MM.1S (cell line): ENCODE measurements at regions not wholly inside any gene's neighbourhood (a gene's known extent, or its start where the extent isn't known, plus 50 kb on each side); places are given as distances from the start of the nearest gene placed in this dataset.

Source experiments
- DNase-seq: peaks from one replicate; pipeline ENCODE4 v3.0.0-alpha.2; 2015
- H2AFZ ChIP-seq: fragments of 300-600 bp; sonication (generic); 2 replicates; pipeline ENCODE4 v1.6.0; 2016; ENCODE audit warnings: antibody characterized with exemption, low read length
- H3F3A ChIP-seq: fragments of 300-600 bp; sonication (generic); 2 replicates; pipeline ENCODE4 v1.6.1; 2016; ENCODE audit warnings: mild to moderate bottlenecking, antibody characterized with exemption, low read length, moderate library complexity, mixed read lengths; ENCODE audit not compliant: insufficient read depth
- H3K27ac ChIP-seq: fragments of 300-600 bp; sonication (generic); 2 replicates; pipeline ENCODE4 v1.5.1; 2016; ENCODE audit warnings: mild to moderate bottlenecking, low read length
- H3K27me3 ChIP-seq: fragments of 300-600 bp; sonication (generic); replicated peaks from 2 replicates; pipeline ENCODE4 v1.6.0; 2016; ENCODE audit warnings: low read length; ENCODE audit not compliant: insufficient read depth
- H3K36me3 ChIP-seq: fragments of 300-600 bp; sonication (generic); replicated peaks from 2 replicates; pipeline ENCODE4 v1.6.1; 2016; ENCODE audit warnings: mild to moderate bottlenecking, low read length, mixed read lengths; ENCODE audit not compliant: insufficient read depth
- H3K4me1 ChIP-seq: fragments of 300-600 bp; sonication (generic); 2 replicates; pipeline ENCODE4 v1.6.1; 2016; ENCODE audit warnings: low read length, mixed read lengths
- H3K4me2 ChIP-seq: fragments of 300-600 bp; sonication (generic); 2 replicates; pipeline ENCODE4 v1.6.0; 2016; ENCODE audit warnings: low read depth, low read length
- H3K4me3 ChIP-seq: fragments of 300-600 bp; sonication (generic); 2 replicates; pipeline ENCODE4 v1.5.1; 2016; ENCODE audit warnings: low read length, mixed read lengths
- H3K79me2 ChIP-seq: fragments of 300-600 bp; sonication (generic); 2 replicates; pipeline ENCODE4 v1.6.1; 2016; ENCODE audit warnings: mixed run types, low read length, mixed read lengths
- H3K9ac ChIP-seq: fragments of 300-600 bp; sonication (generic); 2 replicates; pipeline ENCODE4 v1.6.1; 2016; ENCODE audit warnings: low read length, mixed read lengths
- H3K9me2 ChIP-seq: fragments of 300-600 bp; sonication (generic); replicated peaks from 2 replicates; pipeline ENCODE4 v1.6.1; 2016; ENCODE audit warnings: mild to moderate bottlenecking, low read length, mixed read lengths; ENCODE audit not compliant: insufficient read depth
- H3K9me3 ChIP-seq: fragments of 300-600 bp; sonication (generic); replicated peaks from 2 replicates; pipeline ENCODE4 v1.6.1; 2016; ENCODE audit warnings: mild to moderate bottlenecking, low read length, mixed read lengths; ENCODE audit not compliant: insufficient read depth
- H4K20me1 ChIP-seq: fragments of 300-600 bp; sonication (generic); 2 replicates; pipeline ENCODE4 v1.6.1; 2016; ENCODE audit warnings: mild to moderate bottlenecking, low read length, moderate library complexity, mixed read lengths; ENCODE audit not compliant: insufficient read depth
- CTCF ChIP-seq: fragments of 300-600 bp; sonication (generic); IDR thresholded peaks from 2 replicates; pipeline ENCODE4 v1.5.1; 2016; ENCODE audit warnings: antibody characterized with exemption, low read length, mixed read lengths
- EZH2 ChIP-seq: fragments of 300-600 bp; sonication (generic); optimal IDR thresholded peaks from 2 replicates; pipeline ENCODE3; 2017; ENCODE audit warnings: low read depth, mild to moderate bottlenecking, antibody characterized with exemption, low read length, mixed read lengths
- EZH2phosphoT487 ChIP-seq: fragments of 300-600 bp; sonication (generic); IDR thresholded peaks from 2 replicates; pipeline ENCODE4 v1.6.1; 2018; ENCODE audit warnings: antibody characterized with exemption, low read length

GRCh38 chr10:128286762-128287500 is 160.7 kb upstream of the MKI67 start:
- H3K27ac ChIP-seq, result no peak overlapping the region
- peaks cover 29% of the 10 kb centered on the region; the same call in 1 of the 2 replicates for H3K27me3 ChIP-seq
- H2AFZ ChIP-seq, result no peak overlapping the region
- no peaks in the 10 kb centered on the region for H3K9me2 ChIP-seq
- no peaks in the 10 kb centered on the region for H4K20me1 ChIP-seq
- H3K4me1 ChIP-seq, result no peaks in the 10 kb centered on the region
- no peak overlapping the region for H3K4me3 ChIP-seq
- no peak for TF ChIP-seq EZH2phosphoT487
- TF ChIP-seq CTCF, result no peak
- TF ChIP-seq EZH2, result no peak
- no peak overlapping the region for H3K4me2 ChIP-seq
- no peak overlapping the region for H3K9ac ChIP-seq
- H3K9me3 ChIP-seq, result no peaks in the 10 kb centered on the region
- H3K36me3 ChIP-seq, result no peaks in the 10 kb centered on the region
- DNase-seq, result no peak
- H3F3A ChIP-seq, result no peaks in the 10 kb centered on the region
- no peaks in the 10 kb centered on the region for H3K79me2 ChIP-seq

- TF ChIP-seq EZH2phosphoT487, result no peak
- TF ChIP-seq EZH2, result no peak
- no peak for TF ChIP-seq CTCF
- H4K20me1 ChIP-seq, result no peaks in the 10 kb centered on the region
- H3K27me3 ChIP-seq, result peaks cover 29% of the 10 kb centered on the region; the same call in 1 of the 2 replicates
- no peaks in the 10 kb centered on the region for H3K9me3 ChIP-seq
- no peak overlapping the region for H2AFZ ChIP-seq
- no peaks in the 10 kb centered on the region for H3K79me2 ChIP-seq
- no peaks in the 10 kb centered on the region for H3F3A ChIP-seq
- H3K4me2 ChIP-seq, result no peak overlapping the region
- H3K27ac ChIP-seq, result no peak overlapping the region
- H3K9ac ChIP-seq, result no peak overlapping the region
- no peaks in the 10 kb centered on the region for H3K36me3 ChIP-seq
- no peak overlapping the region for H3K4me3 ChIP-seq
- H3K4me1 ChIP-seq, result no peaks in the 10 kb centered on the region
- no peaks in the 10 kb centered on the region for H3K9me2 ChIP-seq
- no peak for DNase-seq
Measured at GRCh38 chr10:128287921-128288320, 161.7 kb upstream of the MKI67 start.

GRCh38 chr10:128289621-128290020 is 163.4 kb upstream of the MKI67 start:
- Histone ChIP-seq H3K4me1 (no peaks in the 10 kb centered on the region), H2AFZ (no peak overlapping the region), H3K9ac (no peak overlapping the region), H3K79me2 (no peaks in the 10 kb centered on the region), H3K27ac (no peak overlapping the region), H3K36me3 (no peaks in the 10 kb centered on the region), H3K4me2 (no peak overlapping the region), H3K4me3 (no peak overlapping the region), H4K20me1 (no peaks in the 10 kb centered on the region), H3K9me3 (no peaks in the 10 kb centered on the region), H3K27me3 (peaks cover 29% of the 10 kb centered on the region; the same call in 1 of the 2 replicates), H3F3A (no peaks in the 10 kb centered on the region), H3K9me2 (no peaks in the 10 kb centered on the region)
- no peak for TF ChIP-seq CTCF
- TF ChIP-seq EZH2, result no peak
- TF ChIP-seq EZH2phosphoT487, result no peak
- no peak for DNase-seq
